GM12892 (cell line): ENCODE measurements at regions not wholly inside any gene's neighbourhood (a gene's known extent, or its start where the extent isn't known, plus 50 kb on each side); places are given as distances from the start of the nearest gene placed in this dataset.

Experiments used
- POLR2A ChIP-seq: IDR thresholded peaks from 2 replicates; pipeline ENCODE4 v1.6.1; 2011; ENCODE audit warnings: low read depth, low read length, control low read depth
- POLR2AphosphoS5 ChIP-seq: IDR thresholded peaks from 2 replicates; pipeline ENCODE4 v1.6.1; 2011; ENCODE audit warnings: low read depth, low read length, control low read depth
- TAF1 ChIP-seq: IDR thresholded peaks from 2 replicates; pipeline ENCODE4 v1.6.1; 2011; ENCODE audit warnings: low read depth, mild to moderate bottlenecking, control low read depth, low read length, borderline replicate concordance

- no peak for TF ChIP-seq POLR2AphosphoS5
- no peak for TF ChIP-seq TAF1
- no peak for TF ChIP-seq POLR2A
Observed at GRCh38 chr6:156109713-156110112, 654.1 kb upstream of the NOX3 start.
